ENCODE measurements at regions not wholly inside any gene's neighbourhood (a gene's known extent, or its start where the extent isn't known, plus 50 kb on each side); places are given as distances from the start of the nearest gene placed in this dataset.

DNA sequence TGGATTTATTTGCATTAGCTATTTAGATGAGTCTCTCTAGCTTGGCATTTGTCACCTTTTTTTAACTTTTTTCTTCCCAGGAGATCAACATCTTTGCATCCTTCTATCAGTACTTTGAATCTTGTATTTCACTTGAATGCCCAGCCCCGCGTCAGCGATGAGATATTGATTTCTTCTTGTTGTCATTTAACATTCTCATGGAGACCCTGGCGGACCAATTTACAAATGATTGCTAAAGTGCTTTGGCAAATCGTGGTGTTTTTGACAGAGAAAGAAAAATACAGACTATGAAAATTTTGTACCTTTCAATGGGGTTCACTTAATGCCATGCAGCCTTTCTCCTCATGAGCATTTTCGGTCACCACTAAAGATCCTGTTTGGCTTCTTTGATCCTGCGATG is 269.7 kb downstream of the ABCC12 start:
- Histone ChIP-seq H3K27me3 (ENCODE audit: insufficient read depth, low read length, poor library complexity, severe bottlenecking) (no peaks in the 10 kb centered on the region), H4K20me1 (ENCODE audit: insufficient read depth, low read length, poor library complexity, severe bottlenecking) (no peaks in the 10 kb centered on the region), H3K9ac (ENCODE audit: low read depth, low read length, poor library complexity, severe bottlenecking) (no peak overlapping the region), H3F3A (ENCODE audit: low read depth) (no peaks in the 10 kb centered on the region), H3K9me2 (replicated peaks; ENCODE audit: low read depth, low read length) (no peaks in the 10 kb centered on the region), H3K79me2 (ENCODE audit: insufficient read depth, low read length) (no peaks in the 10 kb centered on the region), H3K4me3 (ENCODE audit: low read length, poor library complexity, severe bottlenecking) (no peak overlapping the region), H3K36me3 (ENCODE audit: insufficient read depth, low read length) (no peaks in the 10 kb centered on the region), H3K9me3 (ENCODE audit: insufficient read depth, low read depth, low read length) (no peaks in the 10 kb centered on the region), H3K4me1 (ENCODE audit: insufficient read depth, low read length, poor library complexity, severe bottlenecking) (no peaks in the 10 kb centered on the region), H2AFZ (ENCODE audit: low read length) (no peak overlapping the region), H3K4me2 (ENCODE audit: low read depth, low read length, poor library complexity, severe bottlenecking) (no peak overlapping the region)
- TF ChIP-seq, protein P1, sequence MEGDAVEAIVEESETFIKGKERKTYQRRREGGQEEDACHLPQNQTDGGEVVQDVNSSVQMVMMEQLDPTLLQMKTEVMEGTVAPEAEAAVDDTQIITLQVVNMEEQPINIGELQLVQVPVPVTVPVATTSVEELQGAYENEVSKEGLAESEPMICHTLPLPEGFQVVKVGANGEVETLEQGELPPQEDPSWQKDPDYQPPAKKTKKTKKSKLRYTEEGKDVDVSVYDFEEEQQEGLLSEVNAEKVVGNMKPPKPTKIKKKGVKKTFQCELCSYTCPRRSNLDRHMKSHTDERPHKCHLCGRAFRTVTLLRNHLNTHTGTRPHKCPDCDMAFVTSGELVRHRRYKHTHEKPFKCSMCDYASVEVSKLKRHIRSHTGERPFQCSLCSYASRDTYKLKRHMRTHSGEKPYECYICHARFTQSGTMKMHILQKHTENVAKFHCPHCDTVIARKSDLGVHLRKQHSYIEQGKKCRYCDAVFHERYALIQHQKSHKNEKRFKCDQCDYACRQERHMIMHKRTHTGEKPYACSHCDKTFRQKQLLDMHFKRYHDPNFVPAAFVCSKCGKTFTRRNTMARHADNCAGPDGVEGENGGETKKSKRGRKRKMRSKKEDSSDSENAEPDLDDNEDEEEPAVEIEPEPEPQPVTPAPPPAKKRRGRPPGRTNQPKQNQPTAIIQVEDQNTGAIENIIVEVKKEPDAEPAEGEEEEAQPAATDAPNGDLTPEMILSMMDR (conservative IDR thresholded peaks at IDR 0.05; ENCODE audit: low read length) = no peak

DNA sequence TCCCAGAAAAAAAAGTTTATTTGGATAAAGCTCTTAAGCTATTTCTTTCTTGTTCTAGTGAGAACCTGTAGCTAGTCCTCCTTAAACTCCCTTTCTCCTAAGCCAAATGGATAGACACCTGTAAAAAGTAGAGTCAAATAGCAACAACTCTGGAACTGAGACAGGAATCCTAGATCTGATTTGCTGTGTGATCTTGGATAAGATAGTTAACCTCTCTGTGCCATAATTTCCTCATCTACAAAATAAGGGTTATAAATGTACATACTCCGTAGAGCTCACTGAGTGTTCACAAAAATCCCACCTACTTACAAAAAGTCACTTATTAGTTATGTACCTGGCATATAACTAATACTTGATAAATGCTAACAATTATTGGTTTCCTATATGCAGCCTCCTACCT is 270.3 kb downstream of the ABCC12 start:
- H3K9me2 ChIP-seq (replicated peaks; ENCODE audit: low read depth, low read length) = no peaks in the 10 kb centered on the region
- H3K9me3 ChIP-seq (ENCODE audit: insufficient read depth, low read depth, low read length) = no peaks in the 10 kb centered on the region
- H3K9ac ChIP-seq (ENCODE audit: low read depth, low read length, poor library complexity, severe bottlenecking) = no peak overlapping the region
- no peak overlapping the region for H3K4me3 ChIP-seq (ENCODE audit: low read length, poor library complexity, severe bottlenecking)
- H3K79me2 ChIP-seq (ENCODE audit: insufficient read depth, low read length) = no peaks in the 10 kb centered on the region
- no peaks in the 10 kb centered on the region for H4K20me1 ChIP-seq (ENCODE audit: insufficient read depth, low read length, poor library complexity, severe bottlenecking)
- no peaks in the 10 kb centered on the region for H3K27me3 ChIP-seq (ENCODE audit: insufficient read depth, low read length, poor library complexity, severe bottlenecking)
- no peaks in the 10 kb centered on the region for H3K36me3 ChIP-seq (ENCODE audit: insufficient read depth, low read length)
- no peak overlapping the region for H2AFZ ChIP-seq (ENCODE audit: low read length)
- H3K4me2 ChIP-seq (ENCODE audit: low read depth, low read length, poor library complexity, severe bottlenecking) = no peak overlapping the region
- H3F3A ChIP-seq (ENCODE audit: low read depth) = no peaks in the 10 kb centered on the region
- TF ChIP-seq EZH2phosphoT487 (IDR thresholded peaks at IDR 0.05; ENCODE audit: borderline replicate concordance) = no peak
- TF ChIP-seq, protein P1 (conservative IDR thresholded peaks at IDR 0.05; ENCODE audit: low read length) = no peak
- no peaks in the 10 kb centered on the region for H3K4me1 ChIP-seq (ENCODE audit: insufficient read depth, low read length, poor library complexity, severe bottlenecking)

DNA sequence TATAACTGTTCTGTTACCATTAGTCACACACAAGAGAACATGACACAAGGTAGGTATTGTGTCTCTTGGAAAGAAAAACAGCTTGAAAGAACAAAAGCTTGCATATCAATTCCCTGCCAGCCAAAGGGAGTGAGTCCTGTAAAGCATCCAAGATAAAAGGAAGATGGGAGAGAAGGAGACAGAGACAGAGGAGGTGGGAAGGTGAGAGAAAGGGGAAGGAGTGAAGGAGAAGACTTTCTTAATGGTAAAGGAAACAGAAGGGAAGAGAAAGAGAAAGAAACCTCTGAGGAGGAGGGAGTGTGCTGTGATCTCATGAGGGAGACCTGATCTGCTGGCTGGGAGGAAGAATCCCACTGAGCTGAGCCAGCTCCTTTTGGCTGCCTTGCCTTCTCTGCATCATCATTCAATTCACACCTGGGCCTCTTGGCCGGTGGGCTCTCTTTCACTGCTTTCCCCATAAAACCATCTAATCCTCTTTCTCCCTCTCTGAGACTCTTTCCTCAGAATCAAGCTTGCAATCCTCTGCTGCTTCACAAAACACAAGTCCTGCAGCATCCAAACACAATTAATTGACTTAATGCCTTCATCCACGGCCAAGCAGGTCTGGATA is 271.6 kb downstream of the ABCC12 start:
- TF ChIP-seq, protein P1 (conservative IDR thresholded peaks at IDR 0.05; ENCODE audit: low read length) = no peak
- TF ChIP-seq EZH2phosphoT487 (IDR thresholded peaks at IDR 0.05; ENCODE audit: borderline replicate concordance) = no peak
- H3K4me3 ChIP-seq (ENCODE audit: low read length, poor library complexity, severe bottlenecking) = no peak overlapping the region
- no peaks in the 10 kb centered on the region for H3K9me3 ChIP-seq (ENCODE audit: insufficient read depth, low read depth, low read length)
- no peaks in the 10 kb centered on the region for H3K4me1 ChIP-seq (ENCODE audit: insufficient read depth, low read length, poor library complexity, severe bottlenecking)
- no peak overlapping the region for H2AFZ ChIP-seq (ENCODE audit: low read length)
- H3K9me2 ChIP-seq (replicated peaks; ENCODE audit: low read depth, low read length) = no peaks in the 10 kb centered on the region
- H3K27me3 ChIP-seq (ENCODE audit: insufficient read depth, low read length, poor library complexity, severe bottlenecking) = no peaks in the 10 kb centered on the region
- no peaks in the 10 kb centered on the region for H3F3A ChIP-seq (ENCODE audit: low read depth)
- H3K4me2 ChIP-seq (ENCODE audit: low read depth, low read length, poor library complexity, severe bottlenecking) = no peak overlapping the region
- H4K20me1 ChIP-seq (ENCODE audit: insufficient read depth, low read length, poor library complexity, severe bottlenecking) = no peaks in the 10 kb centered on the region
- H3K9ac ChIP-seq (ENCODE audit: low read depth, low read length, poor library complexity, severe bottlenecking) = no peak overlapping the region
- H3K36me3 ChIP-seq (ENCODE audit: insufficient read depth, low read length) = no peaks in the 10 kb centered on the region
- H3K79me2 ChIP-seq (ENCODE audit: insufficient read depth, low read length) = no peaks in the 10 kb centered on the region

Measured in Loucy (cell line).